C1 segment of cervical spinal cord (tissue), 14 donors: ENCODE measurements at regions not wholly inside any gene's neighbourhood (a gene's known extent, or its start where the extent isn't known, plus 50 kb on each side); places are given as distances from the start of the nearest gene placed in this dataset.

Source experiments
- DNase-seq, 14 donors: peaks; one replicate each; lab custom pipeline; 2025; lab: John Stamatoyannopoulos, UW

GRCh38 chr11:116257883-116258282 is 514.9 kb downstream of the BUD13 start:
- DNase-seq: no peak

DNA sequence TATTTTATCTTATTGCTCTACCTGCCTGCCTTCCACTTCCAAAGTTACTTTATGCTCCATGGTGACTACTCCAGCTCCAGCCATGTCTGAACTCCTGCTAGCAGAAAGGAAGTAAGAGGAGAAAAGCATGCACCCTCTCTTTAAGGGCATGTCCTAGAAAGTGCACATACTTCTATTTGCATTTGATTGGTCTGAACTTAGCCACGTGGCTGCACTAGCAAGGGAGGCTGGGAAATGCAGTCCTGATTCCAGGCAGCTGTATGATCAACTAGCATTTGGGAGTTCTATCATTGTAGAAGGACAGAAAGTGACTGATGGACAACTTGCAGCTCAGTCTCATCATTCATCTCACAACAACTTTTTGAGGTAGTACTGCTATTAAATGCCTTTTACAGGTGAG is 515.7 kb downstream of the BUD13 start:
- DNase-seq: no peak

DNA sequence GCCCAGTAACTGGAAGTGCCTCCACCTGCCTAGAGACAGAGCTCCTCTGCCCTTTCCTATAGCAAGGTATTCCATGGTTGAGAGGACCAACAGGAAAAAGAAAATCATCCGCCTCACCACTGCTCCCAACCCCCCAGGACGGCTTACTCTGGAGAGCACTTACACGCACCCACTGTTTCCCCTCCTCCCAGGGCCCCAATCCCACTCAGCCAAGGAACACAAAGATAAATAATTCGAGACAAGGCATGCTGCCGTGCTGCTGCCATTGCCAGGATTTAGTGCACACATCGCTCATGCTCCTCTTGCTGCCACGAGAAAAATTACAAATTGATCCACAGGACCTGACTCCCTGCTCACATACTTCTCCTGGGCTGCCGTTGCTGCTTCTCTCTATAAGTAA is 516.6 kb downstream of the BUD13 start:
- DNase-seq: no peak

DNA sequence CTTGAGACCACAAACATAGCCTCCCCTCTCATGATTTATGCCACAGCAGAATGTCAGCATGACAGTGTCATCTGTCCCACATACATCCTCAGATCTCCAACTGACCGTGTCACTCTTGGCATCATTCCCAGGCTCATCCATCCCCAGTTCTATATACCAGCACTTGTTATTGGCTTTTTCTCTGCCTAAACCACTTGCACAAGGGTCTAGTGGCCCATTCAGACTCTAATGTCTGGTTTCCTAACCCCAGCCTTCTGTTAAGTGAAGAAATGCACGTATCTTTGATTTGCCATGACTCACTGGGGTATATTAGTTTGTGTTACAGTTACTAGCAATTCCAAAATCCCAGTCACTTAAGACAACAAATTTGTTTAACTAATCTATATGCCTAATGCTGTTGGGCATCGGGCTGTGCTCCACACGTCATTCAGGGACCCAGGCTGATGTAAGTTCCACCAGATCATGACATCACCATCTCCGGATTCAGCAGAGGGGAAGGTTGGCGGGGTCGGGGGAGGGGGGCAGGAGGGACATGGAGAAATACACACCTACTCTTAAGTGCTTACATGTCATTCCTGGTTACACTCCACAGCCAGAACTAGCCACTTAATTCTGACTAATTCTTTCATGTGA is 517.4 kb downstream of the BUD13 start:
- no peak for DNase-seq

GRCh38 chr11:116250155-116250554 is 522.6 kb downstream of the BUD13 start:
- DNase-seq: no peak

DNA sequence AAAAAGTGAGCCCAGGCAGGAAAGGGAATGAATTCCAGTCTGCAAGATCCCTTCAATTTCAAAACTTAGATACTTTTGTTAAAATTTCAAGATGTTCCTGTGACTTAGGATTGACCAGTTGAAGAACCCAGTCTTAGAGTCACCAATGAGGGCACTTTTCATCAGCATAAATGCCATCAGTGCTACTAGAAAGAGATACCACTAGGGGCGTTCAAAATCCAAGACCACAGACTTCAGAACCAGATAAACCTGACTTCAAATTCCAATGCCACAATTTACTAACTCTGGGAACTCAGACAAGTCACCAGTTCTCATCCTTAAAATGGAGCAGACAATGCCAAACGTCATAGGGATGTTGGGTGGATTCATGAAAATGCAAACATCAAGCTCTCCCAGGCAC is 523.2 kb downstream of the BUD13 start:
- DNase-seq: no peak

- peak in 1 of 14 donors; percentile 71 for DNase-seq
Measured at GRCh38 chr11:116244889-116245288, 527.9 kb downstream of the BUD13 start.

DNA sequence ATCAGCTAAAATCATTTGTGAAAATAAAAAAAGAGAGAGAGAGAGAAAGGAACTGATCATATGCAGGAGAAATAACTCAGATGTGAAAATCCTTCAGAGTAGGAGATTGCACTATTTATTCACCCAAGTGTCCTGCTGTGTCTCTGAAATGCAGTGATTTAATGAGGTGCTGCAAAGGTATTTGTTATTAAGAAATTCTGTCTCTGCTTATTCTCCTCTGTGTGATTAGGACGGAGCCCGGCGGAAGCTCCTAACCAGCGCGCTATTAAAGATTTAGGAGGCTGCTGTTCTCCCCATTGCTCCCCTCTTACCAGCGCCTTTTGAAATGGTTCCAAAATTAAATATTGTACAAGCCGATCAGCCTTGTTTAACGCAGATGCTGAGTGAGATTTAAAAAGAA is 528.3 kb downstream of the BUD13 start:
- DNase-seq: no peak

DNA sequence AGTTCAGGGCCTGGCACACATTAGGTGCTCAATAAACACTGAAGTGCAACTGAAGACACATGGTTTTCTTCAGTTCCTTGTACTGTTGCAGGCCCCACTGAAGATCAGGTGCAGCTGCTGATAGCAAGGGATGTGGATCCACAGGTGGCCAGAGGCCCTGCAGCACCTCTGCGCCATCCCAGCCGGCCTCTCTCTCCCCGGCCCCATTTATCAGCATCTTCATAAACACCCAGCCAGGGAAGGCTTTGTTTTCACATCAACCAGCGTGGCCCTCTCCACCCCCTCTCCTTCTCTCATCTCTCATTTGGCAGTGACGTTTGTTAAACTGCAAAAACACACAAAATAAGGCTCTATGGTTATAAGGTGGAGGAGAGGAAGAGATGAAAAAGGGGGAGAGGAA is 528.8 kb downstream of the BUD13 start:
- no peak for DNase-seq

- DNase-seq: no peak
Measured at GRCh38 chr11:116242006-116242405, 530.8 kb downstream of the BUD13 start.

- no peak for DNase-seq
Measured at GRCh38 chr11:116240710-116241109, 532.1 kb downstream of the BUD13 start.

DNA sequence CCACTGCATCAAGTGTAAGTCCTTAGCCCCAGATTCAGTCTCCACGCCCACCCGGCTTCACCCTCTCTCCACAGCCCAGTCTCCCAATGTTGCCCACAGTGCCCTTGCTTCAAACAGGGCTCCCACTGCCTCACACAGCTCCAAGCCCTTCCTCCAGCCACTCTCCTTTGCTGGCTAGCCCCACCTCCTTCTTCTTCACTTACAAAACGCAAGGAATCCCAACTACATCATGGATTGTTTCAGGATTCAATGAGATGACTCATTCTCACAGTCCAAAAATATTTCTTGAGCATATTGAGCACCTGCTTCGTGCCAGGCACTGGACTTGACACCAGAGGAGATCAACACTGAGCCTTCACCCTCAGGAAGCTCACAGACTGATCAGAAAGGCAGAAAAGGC is 533.5 kb downstream of the BUD13 start:
- no peak for DNase-seq

DNA sequence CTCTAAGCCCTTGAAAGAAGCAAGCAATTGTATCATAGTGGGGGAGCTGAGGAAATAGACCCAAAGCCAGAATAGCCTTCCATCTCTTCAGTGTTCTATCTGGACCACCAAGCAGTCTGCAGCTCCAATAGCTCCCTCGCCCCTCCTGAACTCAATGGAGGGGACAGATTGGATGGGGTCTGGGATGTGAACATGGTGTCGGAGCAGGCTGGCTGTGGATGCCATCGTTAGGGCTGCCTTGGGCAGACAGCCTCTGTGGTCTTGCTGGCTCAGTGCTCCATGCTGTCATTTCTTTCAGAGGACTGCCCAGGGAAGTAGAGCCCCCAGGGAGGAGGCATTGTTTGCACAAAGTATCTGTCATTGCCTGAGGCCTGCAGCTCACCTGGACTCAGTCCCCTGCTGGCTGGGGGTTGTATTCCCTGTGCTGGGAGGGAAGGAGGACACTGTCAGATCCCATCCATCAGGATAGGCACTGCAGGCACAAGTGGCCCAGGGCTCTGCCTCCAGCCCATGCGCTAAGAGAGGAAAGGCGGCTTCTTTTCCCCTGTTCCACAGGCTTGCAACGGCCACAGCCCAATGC is 537.7 kb downstream of the BUD13 start:
- DNase-seq: no peak

GRCh38 chr11:116233561-116233960 is 539.2 kb downstream of the BUD13 start:
- no peak for DNase-seq

DNA sequence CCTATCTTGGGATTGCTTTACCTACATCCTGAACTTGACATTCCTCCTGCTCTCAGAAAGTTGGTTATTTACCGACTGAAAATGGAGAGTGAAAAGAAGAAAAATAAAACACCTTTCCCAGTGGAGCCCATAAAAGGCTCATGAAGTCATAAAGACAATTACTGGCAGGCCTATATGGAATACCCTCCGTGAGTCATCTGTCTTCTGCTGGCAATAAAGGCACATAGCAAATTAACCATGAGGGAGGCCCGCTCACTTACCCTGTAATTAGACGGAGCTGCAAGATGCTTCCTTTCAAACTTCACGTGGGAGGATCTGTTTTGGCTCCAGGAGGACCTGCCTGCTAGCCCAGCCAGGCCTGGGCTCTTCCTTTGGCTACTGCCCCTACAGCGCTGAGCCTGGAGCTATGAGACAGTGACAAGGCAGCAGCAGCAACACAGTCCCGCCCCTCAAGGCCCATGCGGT is 540.4 kb downstream of the BUD13 start:
- peak in 1 of 14 donors; percentile 69 for DNase-seq

- DNase-seq: no peak
Measured at GRCh38 chr11:116231543-116231942, 541.2 kb downstream of the BUD13 start.

GRCh38 chr11:116230438-116230837 is 542.3 kb downstream of the BUD13 start:
- peak in 1 of 14 donors; percentile 11 for DNase-seq

- DNase-seq: peak in 1 of 14 donors; percentile 88
Measured at GRCh38 chr11:116229236-116229970, 543.4 kb downstream of the BUD13 start.

DNA sequence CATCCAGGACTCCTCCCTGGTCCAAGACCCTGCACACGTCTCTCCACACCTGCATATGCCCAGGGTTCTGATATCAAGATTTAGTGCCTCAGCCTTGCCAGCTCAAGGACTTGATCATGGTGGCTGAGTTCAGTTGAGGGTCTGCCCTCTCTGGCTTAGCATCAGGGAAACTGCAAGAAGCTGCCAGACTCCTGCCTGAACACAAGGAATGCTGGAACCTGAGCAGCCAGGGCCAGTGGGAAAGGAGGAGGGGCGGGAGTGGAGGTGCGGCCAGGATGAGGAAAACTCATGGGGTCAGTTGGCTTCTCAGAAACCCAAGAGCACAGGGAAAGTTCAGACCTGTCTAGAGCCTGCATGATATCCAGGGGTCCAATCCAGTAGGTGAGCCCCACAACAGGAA is 546.1 kb downstream of the BUD13 start:
- no peak for DNase-seq

- no peak for DNase-seq
Measured at GRCh38 chr11:116225784-116226585, 546.8 kb downstream of the BUD13 start.

- no peak for DNase-seq
Measured at GRCh38 chr11:116225236-116225635, 547.6 kb downstream of the BUD13 start.

DNA sequence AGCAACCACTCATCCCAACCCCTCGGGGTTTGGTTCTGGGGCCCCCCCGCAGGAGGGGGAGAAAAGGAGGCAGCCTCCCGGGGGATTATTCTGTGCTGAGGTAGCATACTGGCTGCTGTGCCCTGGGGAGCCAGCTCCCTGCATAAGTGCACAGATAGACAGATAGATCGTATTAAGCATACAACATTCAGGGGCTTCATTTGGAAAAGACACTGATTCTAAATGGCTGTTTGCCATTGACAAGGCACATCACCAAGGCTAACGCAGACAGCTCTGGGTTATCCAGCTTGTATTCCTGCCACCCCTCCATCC is 547.9 kb downstream of the BUD13 start:
- no peak for DNase-seq
